PC-3 (cell line): ENCODE measurements at regions not wholly inside any gene's neighbourhood (a gene's known extent, or its start where the extent isn't known, plus 50 kb on each side); places are given as distances from the start of the nearest gene placed in this dataset.

Experiments
- ATAC-seq: fragments of 200-7000 bp; cut with Tn5 transposase; 2 replicates; pipeline ENCODE4 v1.9.1; 2020; ENCODE audit warnings: mild to moderate bottlenecking, moderate library complexity
- BruUV-seq: library from RNA; stranded (reverse); fragments of 400-500 nt; replicated peaks from 2 replicates; lab custom pipeline; 2021; lab: Mats Ljungman, UMichigan
- CTCF ChIA-PET: fragments of 300-600 bp; sonication (Branson Sonifier 250); formaldehyde crosslinking; loops from one replicate; lab custom pipeline; 2022; ENCODE audit warnings: antibody characterized with exemption; lab: Charles Lee
- POLR2A ChIA-PET: fragments of 300-600 bp; sonication (Branson Sonifier 250); formaldehyde crosslinking; loops from one replicate; lab custom pipeline; 2022; ENCODE audit warnings: antibody characterized with exemption; ENCODE audit not compliant: unreplicated experiment; lab: Charles Lee
- DNase-seq: peaks from one replicate; pipeline ENCODE4 v3.0.0-alpha.2; 2015
- H2AFZ ChIP-seq: fragments of 300-600 bp; sonication (generic); 2 replicates; pipeline ENCODE4 v1.6.0; 2016; ENCODE audit warnings: antibody characterized with exemption, low read length
- H3F3A ChIP-seq: fragments of 300-600 bp; sonication (generic); one replicate; pipeline ENCODE4 v1.6.0; 2017; ENCODE audit warnings: antibody characterized with exemption, low read length, control low read depth, mild to moderate bottlenecking; ENCODE audit not compliant: unreplicated experiment
- H3K27ac ChIP-seq: fragments of 300-600 bp; sonication (generic); 2 replicates; pipeline ENCODE4 v1.5.1; 2016; ENCODE audit warnings: mild to moderate bottlenecking, low read length
- H3K27me3 ChIP-seq: fragments of 300-600 bp; sonication (generic); 2 replicates; pipeline ENCODE4 v1.6.1; 2016; ENCODE audit warnings: low read length, mixed read lengths
- H3K36me3 ChIP-seq: fragments of 300-600 bp; sonication (generic); 2 replicates; pipeline ENCODE4 v1.6.1; 2016; ENCODE audit warnings: low read depth, mixed run types, low read length, mixed read lengths
- H3K4me1 ChIP-seq: fragments of 300-600 bp; sonication (generic); 2 replicates; pipeline ENCODE4 v1.5.1; 2016; ENCODE audit warnings: low read length; ENCODE audit not compliant: insufficient read depth
- H3K4me2 ChIP-seq: fragments of 300-600 bp; sonication (generic); 2 replicates; pipeline ENCODE4 v1.6.0; 2016; ENCODE audit warnings: low read length
- H3K4me3 ChIP-seq: fragments of 300-600 bp; sonication (generic); 2 replicates; pipeline ENCODE4 v1.5.1; 2016; ENCODE audit warnings: mild to moderate bottlenecking, low read length, mixed read lengths
- H3K79me2 ChIP-seq: fragments of 300-600 bp; sonication (generic); 2 replicates; pipeline ENCODE4 v1.6.1; 2017; ENCODE audit warnings: low read length, mixed read lengths
- H3K9ac ChIP-seq: fragments of 300-600 bp; sonication (generic); 2 replicates; pipeline ENCODE4 v1.6.0; 2016; ENCODE audit warnings: mild to moderate bottlenecking, low read length
- H3K9me2 ChIP-seq: fragments of 300-600 bp; sonication (generic); replicated peaks from 2 replicates; pipeline ENCODE4 v1.6.1; 2016; ENCODE audit warnings: mixed run types, low read length, mixed read lengths
- H3K9me3 ChIP-seq: fragments of 300-600 bp; sonication (generic); 2 replicates; pipeline ENCODE4 v1.6.1; 2016; ENCODE audit warnings: low read length, mixed read lengths
- H4K20me1 ChIP-seq: fragments of 300-600 bp; sonication (generic); 2 replicates; pipeline ENCODE4 v1.6.1; 2016; ENCODE audit warnings: low read length, mixed read lengths
- CTCF ChIP-seq: fragments of 300-600 bp; sonication (generic); conservative IDR thresholded peaks from 2 replicates; pipeline ENCODE4 v1.5.1; 2017; ENCODE audit warnings: antibody characterized with exemption, low read depth, mild to moderate bottlenecking, low read length
- EZH2 ChIP-seq: fragments of 300-600 bp; sonication (generic); IDR thresholded peaks from one replicate; pipeline ENCODE4 v1.6.1; 2017; ENCODE audit warnings: antibody characterized with exemption, mild to moderate bottlenecking, low read length; ENCODE audit not compliant: unreplicated experiment
- EZH2phosphoT487 ChIP-seq: fragments of 300-600 bp; sonication (generic); IDR thresholded peaks from 2 replicates; pipeline ENCODE4 v1.6.1; 2018; ENCODE audit warnings: mild to moderate bottlenecking, antibody characterized with exemption, low read length, borderline replicate concordance
- intact Hi-C: fragments of 100-400 bp; cut with micrococcal nuclease; formaldehyde crosslinking; loops from 2 replicates; pipeline ENCODE4 v1.9.0; 2023

- no peak for ATAC-seq
- Histone ChIP-seq H3K9ac (no peak overlapping the region), H4K20me1 (no peaks in the 10 kb centered on the region), H3F3A (no peaks in the 10 kb centered on the region), H2AFZ (no peak overlapping the region), H3K4me1 (no peaks in the 10 kb centered on the region), H3K4me2 (no peak overlapping the region), H3K9me3 (peaks cover 5% of the 10 kb centered on the region; the same call in 1 of the 2 replicates), H3K27me3 (no peaks in the 10 kb centered on the region), H3K27ac (no peak overlapping the region), H3K9me2 (no peaks in the 10 kb centered on the region), H3K79me2 (no peaks in the 10 kb centered on the region), H3K36me3 (no peaks in the 10 kb centered on the region), H3K4me3 (no peak overlapping the region)
- intact Hi-C loops, result no loop called here
- no peak for TF ChIP-seq EZH2
- TF ChIP-seq EZH2phosphoT487, result no peak
- no peak for TF ChIP-seq CTCF
- DNase-seq, result no peak
- CTCF ChIA-PET, result no interaction called here
- no TSS peak for BruUV-seq
- POLR2A ChIA-PET, result no interaction called here
Observed at GRCh38 chr2:49291619-49292018, 137.3 kb upstream of the FSHR start.

DNA sequence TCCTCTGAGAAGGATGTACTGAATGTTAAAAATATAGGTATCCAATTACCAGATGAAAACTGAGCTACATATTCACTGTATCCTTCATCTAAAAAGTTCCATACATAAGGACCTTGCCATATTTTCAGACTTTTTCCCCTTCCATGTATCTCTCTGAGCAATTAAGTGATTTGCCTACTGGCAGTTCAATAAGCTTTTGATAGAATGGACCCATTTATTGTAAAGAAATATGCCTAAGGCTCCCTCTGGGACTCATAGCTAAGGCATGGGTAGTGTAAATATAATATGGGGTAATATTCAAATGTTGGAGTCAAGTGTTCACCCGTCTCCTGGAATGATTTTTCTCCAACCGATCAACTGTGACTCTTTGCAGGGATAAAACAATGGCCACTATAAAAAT, 135.4 kb upstream of the FSHR start:
- no TSS peak for BruUV-seq
- Histone ChIP-seq H3K4me3 (no peak overlapping the region), H3K27me3 (no peaks in the 10 kb centered on the region), H3K79me2 (no peaks in the 10 kb centered on the region), H4K20me1 (no peaks in the 10 kb centered on the region), H2AFZ (no peak overlapping the region), H3K9me2 (no peaks in the 10 kb centered on the region), H3K9me3 (peaks cover 13% of the 10 kb centered on the region; the same call in 1 of the 2 replicates), H3K4me1 (no peaks in the 10 kb centered on the region), H3K36me3 (no peaks in the 10 kb centered on the region), H3K27ac (no peak overlapping the region), H3K9ac (no peak overlapping the region), H3K4me2 (no peak overlapping the region), H3F3A (no peaks in the 10 kb centered on the region)
- ChIA-PET POLR2A (no interaction called here), CTCF (no interaction called here)
- DNase-seq, result no peak
- intact Hi-C loops, result no loop called here
- no peak for TF ChIP-seq EZH2
- TF ChIP-seq EZH2phosphoT487, result no peak
- ATAC-seq, result no peak

- CTCF ChIA-PET, result no interaction called here
- intact Hi-C loops, result no loop called here
- no TSS peak for BruUV-seq
Observed at GRCh38 chr2:49288902-49289700, 134.8 kb upstream of the FSHR start.

More at GRCh38 chr2:49288902-49289700, 134.8 kb upstream of the FSHR start:
- no peak for ATAC-seq
- H3K4me3 ChIP-seq, result no peak overlapping the region
- POLR2A ChIA-PET, result no interaction called here
- no peaks in the 10 kb centered on the region for H3K9me2 ChIP-seq
- no peaks in the 10 kb centered on the region for H4K20me1 ChIP-seq
- peaks cover 9% of the 10 kb centered on the region; the same call in 1 of the 2 replicates for H3K9me3 ChIP-seq
- no peak overlapping the region for H3K9ac ChIP-seq
- TF ChIP-seq EZH2 (no peak), CTCF (no peak), EZH2phosphoT487 (no peak)
- H3K27ac ChIP-seq, result no peak overlapping the region
- no peak overlapping the region for H2AFZ ChIP-seq
- H3K79me2 ChIP-seq, result no peaks in the 10 kb centered on the region
- no peaks in the 10 kb centered on the region for H3K27me3 ChIP-seq
- no peaks in the 10 kb centered on the region for H3K36me3 ChIP-seq
- H3K4me1 ChIP-seq, result no peaks in the 10 kb centered on the region
- no peaks in the 10 kb centered on the region for H3F3A ChIP-seq
- no peak for DNase-seq
- no peak overlapping the region for H3K4me2 ChIP-seq
